CD4-positive, alpha-beta T cell treated with Interleukin-1 beta for 1 hour (primary cell): ENCODE measurements at regions not wholly inside any gene's neighbourhood (a gene's known extent, or its start where the extent isn't known, plus 50 kb on each side); places are given as distances from the start of the nearest gene placed in this dataset.

ENCODE experiments used
- DNase-seq, 2 donors: peaks; one replicate each; pipeline ENCODE4 v3.0.0-alpha.2; 2020 to 2022

DNA sequence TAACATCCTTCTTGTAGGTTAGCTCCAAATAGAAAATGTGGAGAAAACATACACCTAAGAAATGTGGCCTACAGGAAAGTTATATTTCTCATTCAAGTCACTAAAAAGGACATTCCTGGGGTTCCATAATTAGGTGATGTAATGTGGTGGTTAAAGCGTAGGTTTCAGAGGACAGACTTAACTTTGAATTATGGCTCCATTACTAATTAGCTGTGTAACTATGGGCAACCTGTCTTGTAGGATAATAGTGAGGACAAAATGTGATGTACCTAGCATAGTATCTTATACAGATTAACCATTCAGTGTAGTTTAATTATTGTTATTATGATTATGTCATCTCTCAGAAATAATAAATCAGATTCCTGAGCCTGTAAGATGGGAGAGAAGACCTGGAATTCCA is 602.5 kb downstream of the TSN start:
- DNase-seq = no peak

DNA sequence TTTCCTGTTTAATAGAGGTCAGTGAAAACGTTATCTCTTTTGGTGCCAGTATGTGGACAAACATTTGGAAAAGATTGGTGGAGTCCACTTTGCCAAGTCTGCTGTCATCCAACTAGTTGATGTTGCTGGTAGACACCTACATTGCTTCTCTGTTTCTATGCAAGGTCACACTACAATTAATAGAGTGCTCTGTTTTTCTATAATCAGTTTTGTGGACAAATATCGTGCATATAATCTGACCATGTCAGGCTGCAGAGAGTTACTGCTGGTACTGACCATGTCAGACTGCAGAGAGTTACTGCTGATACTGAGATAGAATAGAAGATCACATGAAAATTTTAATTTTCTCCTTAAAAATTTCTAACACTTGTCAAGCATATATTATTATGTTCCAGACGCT is 603.3 kb downstream of the TSN start:
- no peak for DNase-seq

DNA sequence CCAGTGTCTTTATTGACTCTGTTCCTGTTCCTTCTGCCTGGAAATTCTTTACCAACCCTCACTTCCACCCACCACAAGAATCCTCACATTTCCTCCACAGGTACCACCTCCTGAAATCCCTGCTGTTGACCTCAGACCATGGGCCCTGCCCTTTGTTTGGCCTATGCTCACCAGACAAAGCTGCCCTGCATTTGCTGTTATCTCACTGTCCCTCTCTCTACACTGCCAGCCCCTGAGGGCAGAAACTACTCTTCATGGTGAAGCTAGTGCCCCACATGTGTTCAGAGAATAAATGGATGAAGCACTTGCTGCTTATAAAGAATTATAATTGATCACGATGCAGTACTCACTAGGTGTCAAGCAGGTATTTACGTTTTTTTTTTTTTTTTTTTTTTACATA is 608.4 kb downstream of the TSN start:
- DNase-seq = no peak

DNA sequence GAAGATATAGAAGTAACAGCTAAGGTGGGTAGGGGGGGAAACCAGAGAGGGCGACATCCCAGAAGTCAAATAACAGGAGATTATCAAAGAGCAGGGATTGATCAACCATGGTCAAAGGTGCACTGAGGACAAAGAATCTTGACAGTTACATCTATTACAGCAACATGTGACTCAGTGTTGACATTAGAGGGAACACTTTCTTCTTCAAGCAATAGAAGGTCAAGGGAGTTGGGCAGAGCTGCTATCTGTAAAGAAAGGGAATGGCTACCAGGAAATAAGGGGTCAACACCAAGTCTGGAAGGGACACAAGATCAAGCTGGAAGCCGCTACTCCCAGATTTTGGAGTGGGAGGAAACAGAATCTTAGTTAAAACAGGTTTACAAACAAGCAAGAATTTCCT is 611.0 kb downstream of the TSN start:
- no peak for DNase-seq

DNA sequence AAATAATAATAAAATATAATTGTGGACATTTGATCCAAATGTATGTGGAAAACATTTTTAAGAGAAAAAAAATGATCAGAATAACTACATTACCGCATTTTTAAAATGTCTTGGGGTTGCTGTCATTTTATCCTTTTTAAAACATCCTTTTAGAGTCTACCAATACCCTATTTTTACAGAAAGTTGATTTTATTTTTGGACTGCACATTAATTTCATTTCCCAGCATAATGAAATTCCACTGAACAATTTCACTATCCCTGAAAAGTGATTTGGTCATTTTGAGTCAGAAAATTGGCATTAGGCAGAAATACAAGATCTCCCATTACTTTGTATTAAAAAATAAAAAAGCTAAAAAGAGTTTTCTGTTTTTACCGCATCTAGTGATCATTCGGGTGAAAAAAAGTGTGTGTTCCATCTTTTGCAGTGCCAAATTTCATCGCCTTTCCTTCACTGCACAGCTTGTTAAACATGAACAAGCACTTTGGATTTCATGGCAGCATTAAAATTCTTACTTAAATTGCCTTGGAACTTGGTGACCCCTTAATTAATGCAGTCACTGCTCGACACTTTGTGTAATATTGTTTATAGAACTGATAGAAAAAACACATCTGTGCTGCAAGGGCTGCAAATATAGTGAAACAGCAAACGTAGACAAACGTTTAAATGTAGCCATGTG is 611.7 kb downstream of the TSN start:
- no peak for DNase-seq

DNA sequence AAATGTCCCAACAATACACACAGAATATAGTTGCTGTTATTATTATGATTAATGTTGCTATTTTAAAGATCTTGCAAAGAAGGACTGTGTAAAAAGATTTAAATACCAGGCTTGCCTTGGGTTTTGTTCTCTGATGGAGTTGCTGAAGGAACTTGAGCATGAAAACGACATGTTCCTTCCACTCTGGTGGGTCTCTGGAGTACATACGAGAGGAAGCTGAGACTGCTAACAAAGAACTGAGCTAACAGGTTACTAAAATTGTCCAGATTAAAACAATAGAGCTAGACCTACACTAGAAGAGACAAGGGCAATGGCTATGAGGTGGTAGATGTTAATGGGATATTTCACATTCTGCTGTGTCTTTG is 612.2 kb downstream of the TSN start:
- DNase-seq = no peak

DNA sequence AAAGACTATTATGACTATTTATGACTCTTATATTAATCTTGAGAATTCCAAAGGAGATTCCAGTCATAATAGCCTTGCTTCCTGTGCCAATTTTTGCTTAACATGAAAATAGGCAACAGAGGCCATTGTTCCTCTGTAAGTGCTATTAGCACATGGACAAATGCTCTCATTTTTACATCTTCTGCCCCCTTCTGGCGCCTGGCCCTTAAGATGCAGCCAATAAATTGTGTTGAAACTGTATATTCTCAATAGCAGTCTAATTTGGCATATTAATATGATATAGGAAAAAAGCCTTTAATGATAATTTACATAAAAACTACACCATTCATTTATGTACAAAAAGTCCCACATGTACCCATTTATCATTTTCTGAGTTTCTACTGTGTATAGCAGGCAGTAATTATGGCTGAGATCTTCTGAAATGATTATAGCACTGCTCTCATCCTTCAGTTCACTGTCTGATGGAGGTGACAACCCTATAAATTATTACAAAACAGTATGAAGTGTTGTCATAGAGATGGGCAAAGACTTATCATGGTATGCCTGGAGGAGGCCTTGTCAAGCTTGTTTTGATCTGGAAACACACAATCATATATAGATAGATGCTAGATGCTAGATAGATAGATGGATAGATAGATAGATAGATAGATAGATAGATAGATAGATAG is 613.3 kb downstream of the TSN start:
- DNase-seq = no peak

DNA sequence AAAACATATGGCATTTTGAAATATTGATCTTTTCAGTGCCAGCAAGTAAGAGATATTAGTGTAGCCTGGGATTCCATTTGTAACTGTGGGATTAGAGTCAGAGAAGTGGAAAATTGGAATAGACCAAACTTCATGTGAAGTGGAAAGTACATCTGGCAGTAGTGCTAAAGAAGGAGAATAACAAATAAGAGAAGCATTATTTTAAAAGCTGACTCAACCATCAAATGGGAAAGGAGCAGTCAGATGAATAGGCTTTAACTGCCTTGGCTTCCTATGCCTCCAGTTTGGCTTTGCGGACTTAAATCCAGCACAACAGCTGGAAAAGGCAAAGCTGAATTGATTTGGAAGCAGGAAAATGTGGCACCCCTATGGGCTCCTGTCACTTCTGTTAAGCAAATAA is 623.1 kb downstream of the TSN start:
- no peak for DNase-seq

DNA sequence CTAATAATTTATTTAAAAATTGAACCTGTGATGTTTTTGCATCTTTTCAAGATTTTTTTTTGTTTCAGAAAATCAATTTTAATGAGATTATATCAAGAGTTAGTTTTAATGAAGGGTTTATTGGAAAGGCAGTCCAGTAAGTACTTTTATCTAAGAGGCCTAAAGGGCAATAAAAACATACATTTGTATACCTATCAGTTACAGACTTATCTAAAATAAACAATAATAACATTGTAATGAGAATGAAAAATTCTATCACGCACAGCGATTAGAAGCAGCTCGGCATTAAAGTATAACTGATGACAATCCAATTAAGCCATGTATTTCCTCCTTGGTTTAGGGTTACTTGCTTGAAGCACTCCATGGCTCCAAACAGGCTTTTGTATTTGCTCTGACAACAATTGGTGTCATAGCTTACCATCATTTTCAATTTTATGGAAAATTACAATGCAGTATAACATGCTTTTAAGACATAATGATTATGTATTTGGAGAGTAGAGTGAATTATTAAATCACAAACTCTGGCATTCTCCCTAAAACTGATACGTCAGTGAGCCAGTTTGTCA is 629.4 kb downstream of the TSN start:
- DNase-seq = no peak

DNA sequence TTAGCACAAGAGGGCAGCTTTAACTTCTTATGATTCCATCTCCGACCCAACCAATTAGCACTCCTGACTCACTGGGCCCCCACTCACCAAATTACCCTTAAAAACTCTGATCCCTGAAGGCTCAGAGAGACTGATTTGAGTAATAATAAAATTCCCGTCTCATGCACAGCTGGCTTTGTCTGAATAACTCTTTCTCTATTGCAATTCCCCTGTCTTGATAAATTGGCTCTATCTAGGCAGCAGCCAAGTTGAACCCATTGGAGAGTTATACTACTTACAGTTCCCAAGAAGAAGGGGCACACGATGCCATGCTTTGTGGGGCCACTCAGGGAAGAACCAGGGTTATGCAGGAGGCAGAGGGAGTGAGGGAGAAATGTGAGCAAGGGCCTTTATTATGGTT is 632.8 kb downstream of the TSN start:
- DNase-seq = no peak

DNA sequence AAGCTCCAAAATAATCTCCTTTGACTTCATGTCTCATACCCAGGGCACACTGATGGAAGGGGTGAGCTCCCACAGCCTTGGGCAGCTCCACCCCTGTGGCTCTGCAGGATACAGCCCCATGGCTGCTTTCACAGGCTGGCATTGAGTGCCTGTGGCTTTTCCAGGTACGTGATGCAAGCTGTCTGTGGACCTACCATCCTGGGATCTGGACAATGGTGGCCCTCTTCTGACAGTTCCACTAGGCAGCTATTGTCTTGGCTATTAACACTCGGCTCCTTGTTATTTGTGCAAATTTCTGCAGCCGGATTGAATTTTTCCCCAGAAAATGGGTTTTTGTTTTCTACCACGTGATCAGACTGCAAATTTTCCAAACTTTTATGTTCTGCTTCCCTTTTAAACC is 634.2 kb downstream of the TSN start:
- DNase-seq = no peak

DNA sequence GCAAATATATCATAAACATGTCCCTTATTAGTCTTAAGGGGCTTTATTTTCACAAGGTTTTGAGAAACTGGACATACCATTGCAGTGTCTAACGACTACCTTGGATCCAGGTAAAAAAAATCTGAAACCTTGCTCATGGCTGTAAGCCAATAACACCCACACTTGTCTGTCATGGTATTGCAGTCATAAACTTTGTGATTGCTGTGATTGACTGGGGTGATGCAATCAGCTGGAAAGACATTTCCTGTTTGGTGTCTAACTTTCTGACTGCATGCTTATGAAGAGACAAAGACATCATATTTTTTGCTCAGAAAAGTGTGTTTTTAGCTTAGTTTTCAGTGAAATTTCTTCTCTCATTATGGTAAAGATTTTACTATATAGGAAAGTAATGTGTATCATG is 635.0 kb downstream of the TSN start:
- no peak for DNase-seq

DNA sequence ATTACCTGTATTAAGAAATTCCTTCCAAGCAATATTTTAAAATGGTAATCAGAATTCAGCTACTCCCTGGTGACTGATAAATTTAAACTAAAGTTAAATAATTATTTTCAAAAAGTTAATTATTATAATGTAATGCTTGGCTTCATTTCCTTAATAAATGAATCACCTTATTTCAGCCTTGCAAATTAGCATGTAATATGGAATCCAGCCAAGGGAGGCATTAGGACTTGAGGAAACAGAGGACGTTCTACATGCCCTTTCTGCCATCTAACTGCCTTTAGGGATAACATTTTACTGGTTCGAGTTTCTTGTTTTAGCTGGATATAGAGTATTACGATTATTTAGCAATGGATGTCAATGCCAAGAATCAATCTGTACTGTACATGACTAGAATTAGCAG is 636.3 kb downstream of the TSN start:
- DNase-seq = no peak

DNA sequence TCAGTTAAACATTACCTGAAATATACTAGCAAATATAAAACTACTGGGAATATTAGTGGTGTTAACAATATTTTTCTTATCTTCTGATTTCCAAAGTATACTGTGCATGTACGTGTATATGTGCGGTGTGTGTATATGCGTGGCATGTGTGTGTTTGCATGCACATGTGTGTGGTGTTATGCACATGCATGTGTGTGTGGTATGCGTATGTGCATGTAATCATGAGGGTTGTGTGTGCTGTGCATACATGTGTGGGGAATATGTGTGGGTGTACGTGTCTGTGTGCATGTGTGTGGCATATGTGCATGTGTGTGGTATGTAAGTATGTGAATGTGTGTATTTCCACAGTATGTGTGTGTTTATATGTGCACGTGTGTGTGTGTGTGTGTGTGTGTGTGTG is 640.2 kb downstream of the TSN start:
- no peak for DNase-seq

DNA sequence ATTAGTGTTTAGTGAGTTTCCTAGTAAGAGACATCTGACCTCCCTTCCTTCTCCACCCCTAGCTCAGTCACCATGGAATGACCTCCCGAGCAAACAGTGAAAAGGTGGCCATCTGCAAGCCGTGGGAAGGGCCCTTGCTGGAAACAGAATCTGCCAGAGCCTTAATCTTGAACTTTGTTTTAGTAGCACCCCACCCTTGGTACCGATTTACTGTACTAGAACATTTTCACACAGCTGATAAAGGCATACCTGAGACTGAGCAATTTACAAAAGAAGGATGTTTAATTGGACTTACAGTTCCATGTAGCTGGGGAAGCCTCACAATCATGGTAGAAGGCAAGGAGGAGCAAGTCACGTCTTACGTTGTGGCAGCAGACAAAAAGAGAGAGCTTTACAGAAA is 655.8 kb downstream of the TSN start:
- no peak for DNase-seq

DNA sequence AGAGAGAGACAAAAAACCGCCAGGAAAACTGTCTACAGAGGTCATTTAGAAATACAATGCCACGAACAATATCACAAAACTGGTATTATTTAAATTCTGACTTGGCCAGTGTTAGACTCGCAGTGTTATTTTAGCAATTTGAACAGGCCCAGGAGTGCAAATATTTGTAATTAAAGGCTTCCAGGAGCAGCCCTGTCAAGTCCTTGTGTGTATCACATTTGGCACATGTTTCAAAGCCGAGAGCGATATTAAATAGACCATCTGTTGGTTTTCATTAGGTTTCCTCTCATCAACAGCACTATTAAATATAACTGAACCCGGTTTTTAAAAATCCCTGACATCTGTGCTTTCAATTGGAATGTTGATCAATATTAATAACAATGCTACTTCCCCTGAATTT is 656.9 kb downstream of the TSN start:
- no peak for DNase-seq

DNA sequence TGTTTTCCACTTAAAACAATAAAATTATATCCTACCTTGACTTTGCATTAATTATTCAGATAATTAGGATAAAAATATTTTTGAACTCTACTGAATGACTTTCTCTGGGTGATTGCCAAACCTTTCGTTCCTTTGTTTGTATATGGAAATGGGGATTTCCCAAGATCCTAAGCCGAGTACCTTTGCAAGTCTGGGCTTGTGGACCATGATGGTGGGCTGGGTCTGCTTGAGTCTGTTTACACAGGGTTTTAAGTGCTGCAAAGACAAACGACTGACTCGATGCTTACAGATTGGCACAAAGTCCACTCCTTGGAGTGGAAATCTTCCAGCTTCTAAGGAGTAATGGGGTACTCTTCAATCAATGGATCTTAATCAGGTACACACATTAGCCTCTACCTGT is 659.5 kb downstream of the TSN start:
- no peak for DNase-seq

DNA sequence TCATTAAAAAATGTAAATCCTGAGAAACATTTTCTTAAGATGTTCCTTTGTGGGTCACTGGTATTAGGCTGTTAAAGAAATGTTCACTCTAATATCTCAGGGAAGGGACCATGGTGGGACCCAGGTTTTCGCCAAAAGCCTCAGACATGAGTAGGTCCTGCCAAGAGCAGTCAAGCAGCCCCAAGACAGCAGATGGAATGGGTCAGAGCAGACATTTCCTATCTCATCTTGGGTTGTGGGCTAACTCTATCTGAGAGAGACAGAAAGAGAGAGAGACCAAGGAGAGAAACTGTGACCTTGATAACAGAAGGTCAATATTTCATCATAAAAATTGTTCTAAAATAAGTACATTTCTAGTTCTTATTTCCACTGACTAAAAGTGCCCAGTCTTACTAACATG is 661.7 kb downstream of the TSN start:
- no peak for DNase-seq

DNA sequence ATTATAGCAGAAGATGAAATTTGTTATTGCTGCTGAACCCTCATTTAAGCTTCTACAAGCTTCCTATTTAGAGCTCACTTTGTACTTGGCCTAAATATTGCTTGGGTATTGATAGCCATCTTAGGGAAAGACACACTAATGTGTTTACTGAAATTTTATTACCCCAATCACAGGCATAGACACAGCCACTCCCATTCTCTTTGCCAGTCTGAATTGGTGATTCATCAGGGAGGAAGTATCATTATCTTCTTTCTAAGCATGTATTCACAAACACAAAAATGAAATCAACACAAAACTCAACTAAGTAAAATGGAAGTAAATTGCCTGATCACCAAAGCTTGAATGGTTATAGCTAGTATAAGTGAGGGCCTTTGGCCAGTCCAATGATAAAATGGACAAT is 666.3 kb downstream of the TSN start:
- DNase-seq = no peak

DNA sequence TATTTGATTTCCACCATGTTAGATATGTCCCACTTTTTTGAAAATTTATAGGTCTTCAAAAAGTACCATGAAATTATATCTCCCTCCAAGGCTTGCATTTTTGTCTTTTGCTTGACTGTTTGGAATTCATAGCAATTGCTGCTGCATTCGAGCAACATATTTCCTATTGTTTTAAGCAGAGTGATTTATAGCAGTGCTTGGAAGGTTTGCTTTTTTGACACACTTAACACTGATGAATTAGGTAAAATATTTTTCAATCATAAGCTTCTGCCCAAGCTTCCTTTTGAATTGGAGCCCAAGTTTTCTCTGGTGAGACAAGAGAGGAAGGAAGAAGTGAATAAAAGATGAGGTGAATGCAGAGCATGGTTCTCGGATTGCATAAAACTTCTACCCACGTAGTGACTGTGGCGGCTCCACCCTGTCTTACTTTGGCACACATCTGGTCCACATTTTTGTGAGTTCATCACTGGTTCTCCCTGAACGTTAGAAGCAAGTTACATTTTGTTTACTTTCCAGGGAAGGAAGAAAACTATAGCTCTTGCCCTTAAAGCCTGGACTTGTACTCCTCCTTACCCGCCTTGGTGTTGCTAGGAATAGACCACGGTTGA is 667.0 kb downstream of the TSN start:
- DNase-seq = no peak

DNA sequence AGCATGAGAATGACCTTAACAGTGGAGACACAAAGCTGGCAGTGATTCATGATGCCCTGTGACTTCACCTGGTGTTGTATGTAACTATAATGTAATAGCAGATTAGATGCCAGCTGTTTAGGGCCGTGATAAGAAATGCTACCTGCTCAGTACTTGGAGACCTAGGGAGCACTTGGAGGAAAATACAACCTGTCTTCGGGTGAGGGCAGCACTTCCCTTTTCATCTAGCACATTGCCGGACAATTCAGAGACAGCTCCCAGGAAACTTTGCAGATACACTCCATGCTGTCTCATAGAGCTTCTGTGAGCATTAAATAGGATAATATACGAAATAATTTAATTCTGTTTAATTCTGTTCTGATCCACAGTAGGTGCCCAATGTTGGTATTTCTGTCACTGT is 668.5 kb downstream of the TSN start:
- DNase-seq = no peak

DNA sequence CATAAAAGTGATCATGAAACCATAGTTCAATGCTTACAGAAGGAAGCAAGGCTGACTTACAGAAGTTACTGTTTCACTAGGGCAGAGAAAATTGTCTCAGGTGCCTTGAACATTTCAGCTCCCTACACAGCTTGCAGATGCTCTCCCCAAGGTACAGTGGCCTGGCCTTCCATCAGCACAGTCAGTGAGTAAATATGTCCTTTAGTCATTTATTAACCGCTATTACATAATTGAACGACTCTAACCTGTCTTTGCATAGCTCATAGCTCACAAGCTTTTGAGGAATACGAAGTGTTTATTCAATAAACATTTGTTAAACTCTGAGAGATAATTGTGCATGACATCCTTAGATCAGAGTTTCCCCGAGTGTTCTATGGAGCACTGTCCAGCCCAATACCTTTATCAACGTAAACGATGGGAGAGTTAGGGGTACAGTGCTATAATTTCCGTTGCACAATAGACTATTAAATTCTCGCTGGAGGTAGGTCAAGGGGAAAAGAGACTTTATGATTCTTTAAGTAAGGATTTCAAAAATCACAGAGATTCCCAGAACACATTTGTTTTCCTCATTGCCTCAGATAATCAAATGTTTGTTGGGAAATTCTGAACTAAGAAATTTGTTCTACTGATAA is 677.8 kb downstream of the TSN start:
- DNase-seq = no peak

DNA sequence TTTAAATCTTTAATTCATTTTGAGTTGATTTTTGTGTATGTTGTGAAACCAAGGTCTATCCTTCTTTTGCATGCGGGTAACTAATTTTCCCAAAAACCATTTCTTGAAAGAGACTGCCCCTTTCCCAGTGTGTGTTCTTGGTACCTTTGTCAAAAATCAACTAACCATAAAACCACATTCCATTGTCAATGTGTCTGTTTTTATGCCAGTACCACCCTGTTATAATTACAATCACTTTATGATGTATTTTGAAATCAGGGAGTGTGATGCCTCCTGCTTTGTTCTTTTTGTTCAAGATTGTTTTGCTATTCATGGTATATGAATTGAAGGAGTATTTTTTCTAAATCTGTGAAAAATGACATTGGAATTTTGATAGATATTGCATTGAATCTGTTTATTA is 689.6 kb downstream of the TSN start:
- DNase-seq = no peak

DNA sequence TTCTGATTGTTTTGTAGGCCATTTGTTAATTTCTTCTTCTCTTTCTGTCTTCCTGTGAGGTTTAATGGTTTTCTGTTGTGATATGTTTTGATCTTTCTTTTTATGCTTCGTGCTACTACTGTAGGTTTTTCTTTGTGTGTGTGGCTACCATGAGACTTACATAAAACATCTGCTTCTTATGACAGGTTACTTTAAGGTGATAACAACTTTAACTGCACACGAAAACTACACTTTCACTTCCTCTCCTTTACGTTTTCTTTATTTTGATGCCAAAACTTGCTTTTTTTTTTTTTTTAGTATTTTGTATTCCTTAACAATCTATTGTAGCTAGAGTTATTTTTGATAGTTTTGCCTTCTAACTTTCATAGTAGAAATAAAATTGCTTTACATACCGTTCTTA is 691.3 kb downstream of the TSN start:
- no peak for DNase-seq
